ENCODE measurements at regions not wholly inside any gene's neighbourhood (a gene's known extent, or its start where the extent isn't known, plus 50 kb on each side); places are given as distances from the start of the nearest gene placed in this dataset.

- TF ChIP-seq POLR2A (IDR thresholded peaks at IDR 0.05), result no peak
- TF ChIP-seq CTCF (IDR thresholded peaks at IDR 0.05), result no peak
Measured at GRCh38 chr7:131222171-131222570, 105.5 kb upstream of the MKLN1 start.
